RCC 7860 (cell line): ENCODE measurements at regions not wholly inside any gene's neighbourhood (a gene's known extent, or its start where the extent isn't known, plus 50 kb on each side); places are given as distances from the start of the nearest gene placed in this dataset.
"Not testable (repeated sequence)": the region's sequence is repeated elsewhere in the genome, so short reads cannot be mapped to it uniquely, and the experiment has no call there.

Experiments
- DNase-seq: peaks from one replicate; pipeline ENCODE4 v3.0.0-alpha.2; 2015; ENCODE audit warnings: low spot score
- FAIRE-seq: peaks from 2 replicates; lab custom pipeline; 2012; peaks lifted over from hg19 to GRCh38; lab: Jason Lieb, UNC

DNA sequence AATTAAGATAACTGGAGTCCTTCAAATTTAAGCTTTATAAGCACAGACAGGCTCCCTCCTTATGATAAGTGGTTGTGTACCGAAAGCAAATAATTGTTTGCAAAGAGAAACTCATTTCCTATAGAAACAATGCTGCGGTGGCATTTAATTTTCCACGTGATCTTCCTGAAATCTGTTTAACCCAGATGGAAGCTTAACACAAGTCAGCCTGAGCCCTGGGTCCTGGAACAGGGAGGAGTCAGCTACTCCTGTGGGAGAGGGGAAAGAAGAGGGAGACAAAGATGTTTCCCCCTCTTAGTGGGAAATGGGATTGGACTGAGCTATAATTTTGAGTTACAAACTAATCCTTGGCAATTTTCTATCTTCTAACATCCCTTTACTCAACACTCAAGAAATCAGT, 136.5 kb downstream of the ELOVL4 start:
- no peak for FAIRE-seq
- no peak for DNase-seq

- FAIRE-seq (no peak), DNase-seq (no peak)
These were observed 137.1 kb downstream of the ELOVL4 start for GRCh38 chr6:79810185-79810705.

GRCh38 chr6:79808921-79809320, 138.4 kb downstream of the ELOVL4 start:
- no peak for DNase-seq
- no peak for FAIRE-seq

DNA sequence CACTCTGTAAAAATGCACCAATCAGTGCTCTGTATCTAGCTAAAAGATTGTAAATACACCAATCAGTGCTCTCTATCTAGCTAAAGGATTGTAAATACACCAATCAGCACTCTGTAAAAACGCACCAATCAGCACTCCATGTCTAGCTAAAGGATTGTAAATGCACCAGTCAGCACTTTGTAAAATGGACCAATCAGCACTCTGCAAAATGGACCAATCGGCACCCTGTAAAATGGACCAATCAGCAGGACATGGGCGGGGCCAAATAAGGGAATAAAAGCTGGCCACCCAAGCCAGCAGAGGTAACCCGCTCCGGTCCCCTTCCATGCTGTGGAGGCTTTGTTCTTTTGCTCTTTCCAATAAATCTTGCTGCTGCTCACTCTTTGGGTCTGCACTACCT, 140.7 kb downstream of the ELOVL4 start:
- not testable (repeated sequence) for FAIRE-seq, DNase-seq

- DNase-seq (no peak), FAIRE-seq (no peak)
These were observed 142.6 kb downstream of the ELOVL4 start for GRCh38 chr6:79804732-79805131.

DNA sequence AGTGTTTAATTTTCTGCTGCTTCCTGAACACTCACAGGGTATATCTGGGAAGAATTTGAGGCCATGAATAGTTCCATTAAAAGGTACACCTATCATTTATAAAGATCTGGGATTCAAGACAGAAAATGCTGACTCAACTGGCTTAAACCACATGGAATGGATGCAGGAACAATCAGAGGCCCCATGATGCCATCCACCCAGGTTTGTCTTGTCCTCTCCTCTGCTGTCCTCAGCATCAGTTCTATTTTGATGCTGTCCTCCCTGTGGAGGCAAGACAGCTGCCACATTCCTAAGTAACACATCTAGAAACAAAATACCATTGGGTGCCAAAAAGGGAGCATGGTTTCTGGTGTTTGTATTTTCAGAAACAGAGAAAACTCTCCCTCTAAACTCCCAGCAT, 143.4 kb downstream of the ELOVL4 start:
- FAIRE-seq, result no peak
- no peak for DNase-seq

- FAIRE-seq, result no peak
- no peak for DNase-seq
These were observed 144.6 kb downstream of the ELOVL4 start for GRCh38 chr6:79802657-79803300.

- no peak for FAIRE-seq
- no peak for DNase-seq
These were observed 146.0 kb downstream of the ELOVL4 start for GRCh38 chr6:79801362-79801761.

DNA sequence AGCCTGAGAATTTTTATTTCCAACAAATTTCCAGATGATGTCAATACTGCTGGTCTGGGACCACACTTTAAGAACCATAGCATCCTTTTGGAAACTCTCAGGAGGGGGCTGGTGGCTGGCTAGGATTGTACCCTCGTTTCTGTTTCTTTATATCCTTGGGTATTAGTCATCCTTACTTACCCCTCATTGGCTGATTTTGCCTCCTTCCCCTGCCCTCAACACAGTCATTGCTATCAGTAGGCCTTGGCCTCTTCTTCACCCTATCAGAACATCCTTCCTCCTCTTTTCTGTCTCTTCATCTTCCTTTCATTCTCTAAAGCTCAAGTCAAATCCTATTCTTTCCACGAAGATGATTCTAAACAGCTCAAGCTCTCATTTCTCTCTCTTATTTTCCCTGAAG, 148.5 kb downstream of the ELOVL4 start:
- DNase-seq, result no peak
- no peak for FAIRE-seq

DNA sequence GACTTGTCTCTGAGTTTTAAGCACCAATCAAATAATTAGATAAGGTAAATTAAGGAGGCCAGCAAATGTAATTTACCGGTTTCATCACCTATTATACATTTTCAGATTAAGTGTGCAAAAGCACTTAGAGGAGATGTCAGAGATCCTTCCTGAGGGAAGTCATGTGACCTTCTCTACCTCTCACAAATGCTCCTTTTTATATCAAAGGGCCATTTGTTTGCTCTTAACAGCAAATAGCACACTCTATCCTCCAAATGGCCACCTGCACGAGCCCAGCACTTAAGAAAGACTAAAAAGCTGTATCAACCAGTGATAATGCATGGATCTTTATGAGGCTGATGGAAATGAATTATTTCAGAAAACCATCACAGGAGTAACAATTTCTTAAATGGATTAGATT, 149.4 kb downstream of the ELOVL4 start:
- no peak for FAIRE-seq
- no peak for DNase-seq

DNA sequence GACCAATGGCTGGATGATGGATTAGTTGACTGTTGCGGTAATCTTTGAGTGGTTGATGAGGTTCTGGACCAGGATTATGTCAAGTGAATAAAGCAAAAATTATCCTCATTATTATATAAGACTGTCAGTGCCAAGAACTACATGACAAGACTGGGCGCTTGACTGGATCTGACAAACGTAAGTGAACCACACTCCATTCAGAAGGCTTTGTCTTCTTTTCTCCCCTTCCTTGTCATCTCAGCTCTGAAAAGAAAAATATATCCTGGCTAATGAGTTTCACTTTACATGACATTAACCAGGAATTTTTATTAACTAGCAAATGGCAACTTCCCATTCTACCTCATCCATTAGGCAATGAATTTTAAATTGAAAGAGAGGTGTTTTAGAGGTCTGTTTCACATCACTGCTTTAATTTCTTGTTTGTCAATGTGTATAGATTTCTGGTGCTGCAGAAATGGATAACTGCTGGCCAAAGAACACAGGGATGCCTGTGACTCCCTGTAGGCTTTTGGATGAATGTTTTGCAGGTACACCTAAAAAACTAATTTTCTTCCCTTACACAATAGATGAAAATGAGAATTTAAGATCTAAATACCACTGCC, 150.1 kb downstream of the ELOVL4 start:
- no peak for DNase-seq
- no peak for FAIRE-seq

- FAIRE-seq, result no peak
- no peak for DNase-seq
These were observed 151.2 kb downstream of the ELOVL4 start for GRCh38 chr6:79796197-79796596.

DNA sequence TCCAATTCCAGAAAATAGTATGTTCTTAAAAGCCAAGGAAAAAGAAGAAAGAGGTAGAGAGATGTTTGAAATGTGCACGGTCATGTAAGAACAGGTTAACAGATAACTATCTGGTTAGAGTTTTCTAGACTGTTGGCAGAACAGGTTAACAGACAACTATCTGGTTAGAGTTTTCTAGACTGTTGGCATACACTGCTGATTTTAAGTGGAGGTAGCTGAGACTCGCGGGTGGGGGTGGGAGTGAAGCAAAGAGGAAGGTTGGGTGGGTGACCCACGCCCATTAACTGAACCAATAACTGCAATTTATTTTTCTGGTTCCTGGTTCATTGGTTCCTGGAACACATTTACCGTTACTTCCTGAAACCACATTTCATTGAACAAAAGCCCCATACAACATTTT, 157.5 kb downstream of the ELOVL4 start:
- no peak for FAIRE-seq

GRCh38 chr6:79788756-79789155, 157.6 kb downstream of the SH3BGRL2 start:
- DNase-seq (no peak), FAIRE-seq (no peak)

More for the DNA sequence above, 157.5 kb downstream of the ELOVL4 start:
- DNase-seq, result no peak

DNA sequence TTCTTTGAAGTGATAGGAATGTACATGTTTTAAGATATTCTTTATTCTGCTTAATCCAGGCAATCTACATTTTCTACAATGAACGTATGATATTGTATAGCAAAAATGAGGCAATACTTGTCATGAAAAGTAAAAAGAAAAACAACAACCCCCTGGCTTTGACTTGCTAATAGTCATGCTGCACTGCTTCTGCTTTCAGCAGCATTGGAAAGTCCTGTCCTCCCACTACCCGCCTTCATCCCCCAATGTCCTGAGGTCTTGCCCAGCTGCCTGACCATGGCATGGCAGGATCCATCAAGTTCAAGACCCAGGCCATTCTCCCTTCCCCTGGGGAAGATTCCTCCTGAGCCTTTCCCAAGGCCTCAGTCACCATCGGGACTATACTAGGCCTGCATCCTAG, 156.5 kb downstream of the SH3BGRL2 start:
- DNase-seq (no peak), FAIRE-seq (no peak)

GRCh38 chr6:79784395-79784753, 153.2 kb downstream of the SH3BGRL2 start:
- FAIRE-seq (no peak), DNase-seq (no peak)

GRCh38 chr6:79783670-79784394, 152.7 kb downstream of the SH3BGRL2 start:
- no peak for FAIRE-seq
- no peak for DNase-seq

DNA sequence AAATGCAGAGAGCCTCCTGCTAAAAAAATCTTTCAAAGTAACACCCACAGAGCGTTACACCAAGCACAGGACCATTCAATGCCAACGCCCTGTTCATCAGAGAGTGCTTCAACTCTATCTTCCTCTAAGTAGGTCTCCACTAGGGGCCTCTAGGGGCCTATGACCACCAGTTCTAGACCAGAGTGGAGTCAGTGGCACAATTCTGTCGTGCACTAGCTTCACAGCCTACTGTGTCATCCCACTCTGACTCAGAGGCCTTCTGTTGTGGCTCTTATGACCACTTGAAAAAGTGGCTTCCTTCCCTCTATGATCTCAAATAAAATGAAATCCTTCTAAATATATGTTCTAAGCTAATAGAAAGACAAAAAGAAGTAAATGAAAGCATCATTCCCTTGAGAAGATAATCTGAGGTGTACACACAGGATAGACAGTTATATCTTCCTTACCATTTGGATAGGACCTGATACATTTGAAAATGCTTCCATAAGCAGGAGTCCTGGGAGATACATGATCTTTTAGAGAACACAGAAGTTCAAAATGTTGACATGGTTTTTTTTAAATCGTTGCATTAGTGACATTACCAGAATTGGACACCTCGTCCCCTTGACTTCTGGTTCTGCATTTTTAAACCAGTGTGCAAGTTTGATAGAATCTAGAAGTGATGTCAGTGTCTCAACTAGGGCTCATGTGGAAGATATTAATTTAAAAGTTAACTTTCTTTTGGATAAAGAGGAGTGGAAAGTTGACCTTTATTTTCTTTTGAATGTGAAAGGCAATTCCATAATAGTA, 151.9 kb downstream of the SH3BGRL2 start:
- DNase-seq (no peak), FAIRE-seq (no peak)

DNA sequence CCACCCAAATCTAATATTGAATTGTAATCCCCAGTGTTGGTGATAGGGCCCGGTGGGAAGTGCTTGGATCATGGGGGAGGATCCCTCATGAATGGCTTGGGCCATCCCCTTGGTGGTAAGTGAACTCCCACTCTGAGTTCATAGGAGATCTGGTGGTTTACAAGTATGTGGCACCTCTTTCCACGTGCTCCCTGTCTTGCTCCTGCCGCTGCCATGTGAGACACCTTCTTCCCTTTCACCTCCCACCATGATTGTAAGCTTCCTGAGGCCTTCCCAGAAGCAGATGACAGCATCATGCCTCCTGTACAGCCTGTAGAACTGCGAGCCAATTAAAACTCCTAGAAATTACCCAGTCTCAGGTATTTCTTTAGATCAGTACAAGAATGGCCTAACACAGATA, 150.8 kb downstream of the SH3BGRL2 start:
- DNase-seq (no peak), FAIRE-seq (no peak)

- no peak for FAIRE-seq
- DNase-seq, result no peak
These were observed 149.8 kb downstream of the SH3BGRL2 start for GRCh38 chr6:79780881-79781280.

- FAIRE-seq (no peak), DNase-seq (no peak)
These were observed 147.7 kb downstream of the SH3BGRL2 start for GRCh38 chr6:79778816-79779215.
